Central memory CD4-positive, alpha-beta T cell (primary cell): ENCODE measurements at regions not wholly inside any gene's neighbourhood (a gene's known extent, or its start where the extent isn't known, plus 50 kb on each side); places are given as distances from the start of the nearest gene placed in this dataset.

ENCODE experiments used
- DNase-seq: peaks from one replicate; pipeline ENCODE4 v3.0.0; 2022

DNA sequence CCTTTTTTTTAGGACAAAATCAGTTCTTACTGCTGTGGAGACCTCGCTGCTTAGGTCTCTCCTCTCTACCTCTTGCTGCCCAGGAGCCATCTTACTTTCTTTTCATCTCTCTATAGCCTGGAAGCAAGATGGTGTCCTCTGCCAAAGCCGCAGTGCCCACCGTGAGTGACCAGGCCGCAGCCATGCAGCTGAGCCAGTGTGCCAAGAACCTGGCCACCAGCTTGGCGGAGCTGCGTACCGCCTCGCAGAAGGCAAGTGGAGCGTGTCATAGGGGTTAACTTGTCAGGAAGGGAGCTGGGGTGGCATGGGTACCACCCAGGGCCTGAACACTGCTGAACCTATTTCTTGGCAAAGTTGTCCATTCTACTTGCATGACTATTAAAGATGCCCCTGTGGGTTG lies 320.3 kb upstream of the TPM1 start:
- no peak for DNase-seq

- DNase-seq = no peak
These were observed 316.1 kb upstream of the TPM1 start for GRCh38 chr15:62726461-62726860.

- no peak for DNase-seq
These were observed 315.0 kb upstream of the TPM1 start for GRCh38 chr15:62727501-62727900.

DNA sequence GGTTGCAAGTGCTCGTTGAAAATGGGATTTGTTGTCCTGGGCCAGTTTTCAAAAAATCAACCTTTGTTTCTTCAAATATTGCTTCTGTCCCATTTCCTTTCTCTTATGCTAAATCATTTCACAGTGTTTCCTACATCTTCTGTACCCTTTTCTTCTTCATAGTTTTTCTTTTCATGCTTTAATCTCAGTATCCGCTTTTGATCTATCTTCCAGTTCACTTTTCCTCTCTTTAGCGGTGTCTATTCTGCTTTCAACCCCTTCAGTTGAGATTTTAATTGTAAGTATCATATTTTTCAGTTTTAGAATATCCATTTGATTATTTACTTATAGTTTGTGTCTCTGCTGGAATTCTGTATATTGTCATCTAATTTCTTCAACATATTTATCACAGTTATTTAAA lies 311.7 kb upstream of the TPM1 start:
- DNase-seq = no peak

GRCh38 chr15:62732078-62732477 lies 310.5 kb upstream of the TPM1 start:
- DNase-seq = no peak

- DNase-seq = no peak
These were observed 307.8 kb upstream of the TPM1 start for GRCh38 chr15:62734706-62735105.

DNA sequence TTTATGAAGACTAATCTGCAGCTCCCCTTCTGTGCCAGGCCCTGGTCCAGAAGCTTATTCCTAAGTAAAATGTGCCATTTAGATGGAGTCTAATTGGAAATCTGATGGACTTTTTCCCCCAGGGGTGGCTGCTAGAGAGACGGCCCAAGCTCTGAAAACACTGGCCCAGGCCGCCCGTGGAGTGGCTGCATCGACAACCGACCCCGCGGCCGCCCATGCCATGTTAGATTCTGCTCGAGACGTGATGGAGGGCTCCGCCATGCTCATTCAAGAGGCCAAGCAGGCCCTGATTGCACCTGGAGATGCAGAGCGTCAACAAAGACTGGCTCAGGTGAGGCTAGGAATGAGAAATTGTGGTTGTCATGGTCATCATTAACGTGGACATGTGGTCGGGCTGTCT lies 305.8 kb upstream of the TPM1 start:
- DNase-seq = no peak

- DNase-seq = no peak
These were observed 305.0 kb upstream of the TPM1 start for GRCh38 chr15:62737551-62737950.

DNA sequence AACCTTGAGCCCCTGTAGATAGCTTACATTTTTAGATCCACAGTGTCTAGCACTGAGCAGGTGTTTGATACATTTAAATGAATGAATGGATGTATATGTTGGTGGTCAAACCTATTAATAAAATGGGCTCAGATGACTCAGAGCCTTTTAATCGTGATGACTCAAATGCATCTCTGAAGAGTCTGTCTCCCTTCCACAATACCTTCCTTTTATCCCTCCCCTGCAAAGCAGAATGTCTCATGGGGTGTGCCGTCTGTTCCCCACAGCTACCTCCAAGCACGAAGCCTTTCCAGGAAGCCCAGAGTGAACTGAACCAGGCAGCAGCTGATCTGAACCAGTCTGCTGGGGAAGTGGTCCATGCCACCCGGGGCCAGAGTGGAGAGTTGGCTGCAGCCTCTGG lies 303.5 kb upstream of the TPM1 start:
- no peak for DNase-seq

- no peak for DNase-seq
These were observed 303.0 kb upstream of the TPM1 start for GRCh38 chr15:62739507-62739906.

DNA sequence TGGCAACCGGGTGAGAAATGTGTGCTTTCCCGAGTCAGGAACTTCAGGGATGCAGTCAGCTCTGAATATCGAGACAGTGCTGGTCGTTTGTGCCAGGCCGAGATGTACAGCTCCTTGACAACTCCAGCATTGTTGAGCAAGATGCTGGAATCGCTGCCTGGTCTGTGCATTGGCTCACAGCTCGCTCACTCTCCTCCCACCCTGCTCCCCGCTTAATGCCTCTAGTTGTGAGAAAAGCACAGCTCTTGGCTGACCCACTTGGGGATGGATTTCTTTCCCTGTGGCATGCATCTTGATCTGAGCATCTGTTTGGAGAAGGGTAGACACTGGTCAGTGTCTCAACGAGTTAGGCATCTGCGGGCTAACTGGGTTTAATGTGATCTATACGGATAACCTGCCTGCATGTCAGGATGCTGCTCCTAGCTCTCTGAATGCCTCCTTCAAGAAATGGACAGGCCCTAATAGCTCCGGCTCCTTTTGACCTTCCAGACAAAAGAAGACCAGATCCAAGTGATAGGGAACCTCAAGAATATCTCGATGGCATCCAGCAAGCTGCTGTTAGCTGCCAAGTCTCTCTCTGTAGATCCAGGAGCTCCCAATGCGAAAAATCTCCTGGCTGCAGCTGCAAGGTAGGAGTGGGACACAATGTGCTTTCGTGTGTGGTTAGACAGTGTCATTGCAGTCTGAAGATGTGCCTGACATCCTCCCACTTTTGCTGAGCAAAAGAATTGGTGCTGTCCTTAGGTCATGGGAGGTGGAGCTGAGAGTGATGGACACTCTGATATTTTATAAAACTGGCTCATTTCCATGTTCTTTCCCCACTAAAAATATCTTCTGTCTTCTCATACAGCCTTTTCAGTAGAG lies 302.2 kb upstream of the TPM1 start:
- DNase-seq = no peak

GRCh38 chr15:62741106-62741505 lies 301.4 kb upstream of the TPM1 start:
- no peak for DNase-seq

DNA sequence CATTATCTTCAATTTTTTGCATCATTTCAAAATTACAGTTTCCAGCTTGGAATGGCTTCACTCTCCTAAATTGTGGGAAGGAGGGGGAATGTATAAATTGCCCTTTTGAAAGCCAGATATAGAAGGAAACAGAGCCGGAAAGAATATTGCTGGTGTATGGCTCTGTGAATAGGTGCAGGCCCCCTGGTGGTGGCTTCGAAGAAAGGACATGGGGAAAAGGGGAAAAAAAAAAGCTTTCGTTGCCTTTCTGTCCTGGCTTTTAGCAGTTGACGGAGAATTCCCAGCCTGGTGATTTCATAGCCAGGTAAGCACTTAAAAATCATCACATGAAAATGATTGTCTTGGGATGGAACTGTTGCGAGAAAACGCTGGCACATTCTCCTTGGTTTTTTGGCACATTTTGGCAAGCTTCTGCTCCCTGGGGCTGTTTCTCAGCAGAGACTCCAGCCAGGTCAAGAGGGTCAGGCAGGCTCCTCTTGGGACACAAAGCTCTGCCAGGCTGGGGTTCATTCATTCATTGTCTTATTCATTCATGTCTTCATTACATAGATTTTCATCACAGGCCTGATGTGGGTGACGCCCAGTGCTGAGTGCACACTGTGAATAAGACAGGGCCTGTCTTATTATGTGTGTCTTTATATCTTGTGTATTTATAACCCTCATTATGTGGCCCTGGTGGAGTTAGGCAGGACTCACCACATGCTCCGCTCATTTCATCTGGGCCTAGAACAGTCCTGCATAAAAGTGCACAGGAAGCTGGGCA lies 300.0 kb upstream of the TPM1 start:
- DNase-seq = no peak

DNA sequence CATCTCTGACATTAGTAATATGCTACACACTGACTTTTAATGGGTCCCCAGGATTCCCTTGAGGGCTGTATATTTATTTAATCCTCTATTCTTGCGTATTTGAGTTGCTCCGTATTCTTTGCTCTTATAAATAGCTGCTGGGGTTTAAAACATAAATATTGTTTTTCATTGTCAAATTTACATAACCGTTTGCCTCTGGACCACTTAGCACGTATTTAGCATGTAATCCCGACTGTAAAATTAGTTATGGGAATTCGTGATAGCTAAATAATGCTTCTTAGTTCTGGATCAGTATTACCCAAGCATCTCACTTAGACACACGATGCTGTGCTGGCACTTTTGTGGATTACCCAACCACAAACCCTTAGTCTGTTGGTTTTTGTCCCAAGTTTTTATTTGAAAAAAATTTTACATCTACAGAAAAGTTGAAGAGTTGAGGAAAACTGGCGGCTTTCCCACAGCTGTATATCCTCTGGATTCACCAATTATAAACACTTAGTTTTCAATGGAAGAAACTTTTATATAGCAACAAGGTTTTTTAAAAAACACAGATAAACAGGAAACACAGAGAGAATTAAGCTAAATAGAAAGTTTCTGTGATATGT lies 296.8 kb upstream of the TPM1 start:
- DNase-seq = no peak

DNA sequence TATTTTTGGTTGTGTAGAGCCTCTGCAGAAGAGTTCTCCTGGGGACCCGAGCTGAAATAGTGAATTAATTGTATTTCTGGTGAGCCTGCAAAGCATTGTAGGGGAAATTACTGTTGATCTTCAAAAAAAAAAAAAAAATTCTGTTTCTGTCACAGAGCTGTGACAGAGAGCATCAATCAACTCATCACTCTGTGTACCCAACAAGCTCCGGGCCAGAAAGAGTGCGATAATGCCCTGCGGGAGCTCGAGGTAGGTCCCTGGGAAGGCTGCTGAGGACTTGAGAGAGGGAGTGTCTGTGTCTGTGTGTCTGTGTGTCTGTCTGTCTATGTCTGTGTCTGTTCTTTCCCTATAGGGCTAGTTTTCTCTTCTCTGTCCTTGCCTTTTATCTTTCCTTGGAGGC lies 294.4 kb upstream of the TPM1 start:
- no peak for DNase-seq

- DNase-seq = no peak
These were observed 293.3 kb upstream of the TPM1 start for GRCh38 chr15:62749036-62749815.

DNA sequence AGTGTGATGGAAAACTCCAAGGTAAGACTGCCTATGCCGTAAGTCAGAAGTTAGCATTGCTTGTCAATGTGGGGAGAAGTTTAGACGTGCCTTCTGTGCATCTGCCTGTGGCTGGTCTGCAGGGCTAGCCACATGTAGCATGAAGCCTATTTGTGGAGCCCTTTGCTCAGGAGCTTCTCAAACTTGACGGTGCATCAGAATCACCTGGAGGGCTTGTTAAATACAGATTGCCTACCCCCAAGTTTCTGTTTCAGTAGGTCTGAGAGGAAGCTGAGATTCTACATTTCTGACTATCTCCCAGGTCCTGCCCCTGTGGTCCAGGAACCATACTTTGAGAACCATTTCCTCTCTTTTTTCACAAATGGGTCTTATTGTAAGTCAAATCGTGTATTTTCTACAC lies 292.1 kb upstream of the TPM1 start:
- no peak for DNase-seq

DNA sequence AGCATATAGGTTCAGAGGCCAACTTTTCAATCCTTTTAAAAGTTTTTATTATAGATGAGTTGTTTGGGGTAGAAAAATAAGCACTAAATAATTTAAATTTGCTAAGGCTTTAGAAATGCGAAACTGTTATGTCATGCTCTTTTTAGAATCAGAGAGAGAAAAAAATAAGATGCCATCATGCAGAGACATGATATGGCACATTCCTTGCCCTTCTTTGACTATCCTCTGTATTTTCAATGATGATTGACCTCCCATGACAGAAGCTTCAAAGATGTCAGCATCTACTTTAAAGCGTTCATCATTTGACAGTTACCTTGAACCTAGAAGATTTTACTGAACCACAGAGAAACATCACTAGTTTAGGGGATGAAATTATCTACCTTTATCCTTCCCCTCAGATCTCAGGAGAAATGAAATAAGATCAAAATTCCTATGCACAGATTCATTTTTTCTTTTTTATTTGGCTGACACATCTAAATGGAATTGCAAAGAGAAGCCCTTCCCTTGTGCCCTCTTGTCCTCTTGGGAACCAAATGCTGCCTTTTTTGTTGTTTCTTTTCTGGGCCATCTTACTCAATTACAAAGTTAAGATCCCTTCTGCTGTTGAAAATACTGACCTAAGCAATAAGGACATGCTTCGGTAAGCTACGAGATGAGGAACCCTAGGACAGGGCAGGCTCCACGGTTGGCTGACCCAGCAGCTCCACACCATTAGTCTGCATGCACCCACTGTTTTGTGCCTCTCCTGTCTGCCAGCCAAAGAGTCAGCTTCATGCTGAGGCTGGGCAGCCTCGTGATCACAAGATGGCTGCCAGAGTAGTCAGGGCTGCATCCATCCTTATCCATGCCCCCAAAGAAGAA lies 289.7 kb upstream of the TPM1 start:
- no peak for DNase-seq

GRCh38 chr15:62753518-62754221 lies 288.9 kb upstream of the TPM1 start:
- DNase-seq = no peak

DNA sequence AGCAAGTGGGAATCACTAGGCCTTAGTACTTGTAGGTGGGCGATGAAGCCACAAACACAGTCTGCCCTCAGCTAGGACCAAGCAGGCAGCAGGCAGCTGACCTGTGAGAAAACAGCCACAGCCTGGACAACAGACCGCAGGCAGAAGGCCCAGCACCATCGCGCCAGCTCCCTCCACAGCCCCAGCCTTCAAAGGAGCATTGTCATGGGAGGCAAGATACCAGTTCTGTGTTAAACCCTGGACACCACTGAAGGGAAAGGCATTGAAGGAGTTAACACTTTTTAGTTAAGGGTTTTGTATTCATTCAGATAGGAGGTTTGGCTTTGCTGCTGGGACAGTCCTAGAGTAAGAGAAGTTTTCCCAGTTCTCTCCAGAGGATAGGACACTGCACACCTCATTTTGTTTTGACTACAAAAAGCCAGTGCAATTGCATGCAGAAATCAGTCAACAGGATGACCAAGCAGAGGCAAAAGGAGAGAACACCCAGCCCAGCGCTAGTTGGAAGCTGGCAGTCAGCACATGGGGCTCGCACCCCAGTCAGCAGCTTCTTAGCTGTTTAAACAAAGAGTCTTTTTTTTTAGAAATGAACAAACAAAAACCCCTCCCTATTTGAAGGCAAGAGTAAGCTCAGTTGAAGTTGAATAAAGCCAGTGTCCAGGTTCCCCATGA lies 286.1 kb upstream of the TPM1 start:
- no peak for DNase-seq

GRCh38 chr15:62756995-62757360 lies 285.6 kb upstream of the TPM1 start:
- no peak for DNase-seq
